ENCODE measurements at regions not wholly inside any gene's neighbourhood (a gene's known extent, or its start where the extent isn't known, plus 50 kb on each side); places are given as distances from the start of the nearest gene placed in this dataset.
"Not testable (repeated sequence)": the region's sequence is repeated elsewhere in the genome, so short reads cannot be mapped to it uniquely, and the experiment has no call there.

GRCh38 chr7:101725921-101726320 is 91.5 kb upstream of the CUX1 start:
- H3K4me2 ChIP-seq = no peak overlapping the region
- H3K27me3 ChIP-seq = no peaks in the 10 kb centered on the region
- WGBS (ENCODE audit: low lambda C conversion rate, missing lambda C conversion rate) = 78% methylated on average over 7 of the region's 7 CpGs
- no peak overlapping the region for H3K4me3 ChIP-seq
- H3K79me2 ChIP-seq = no peaks in the 10 kb centered on the region
- H3K27ac ChIP-seq = no peak overlapping the region
- H4K20me1 ChIP-seq (ENCODE audit: insufficient read depth, poor library complexity, severe bottlenecking) = no peaks in the 10 kb centered on the region
- DNase-seq (ENCODE audit: low spot score) = no peak
- H3K9me3 ChIP-seq (ENCODE audit: low read depth) = no peaks in the 10 kb centered on the region
- peaks cover 18% of the 10 kb centered on the region for H3K4me1 ChIP-seq (ENCODE audit: insufficient read depth)
- TF ChIP-seq CTCF (IDR thresholded peaks at IDR 0.05; ENCODE audit: poor library complexity) (no peak), EZH2phosphoT487 (IDR thresholded peaks at IDR 0.05; ENCODE audit: low read depth, severe bottlenecking, unreplicated experiment) (no peak), EZH2 (IDR thresholded peaks at IDR 0.05; ENCODE audit: borderline replicate concordance) (no peak)
- no peak overlapping the region for H2AFZ ChIP-seq
- no peaks in the 10 kb centered on the region for H3K9me2 ChIP-seq (replicated peaks; ENCODE audit: insufficient read depth)
- H3K36me3 ChIP-seq (replicated peaks; ENCODE audit: insufficient read depth, low read depth) = no peaks in the 10 kb centered on the region

- H3K9me2 ChIP-seq (replicated peaks; ENCODE audit: insufficient read depth) = no peaks in the 10 kb centered on the region
- H2AFZ ChIP-seq = no peak overlapping the region
- no peaks in the 10 kb centered on the region for H3K36me3 ChIP-seq (replicated peaks; ENCODE audit: insufficient read depth, low read depth)
- TF ChIP-seq CTCF (IDR thresholded peaks at IDR 0.05; ENCODE audit: poor library complexity) (no peak), EZH2phosphoT487 (IDR thresholded peaks at IDR 0.05; ENCODE audit: low read depth, severe bottlenecking, unreplicated experiment) (no peak), EZH2 (IDR thresholded peaks at IDR 0.05; ENCODE audit: borderline replicate concordance) (no peak)
- H3K4me3 ChIP-seq = no peak overlapping the region
- peaks cover 14% of the 10 kb centered on the region for H3K4me1 ChIP-seq (ENCODE audit: insufficient read depth)
- WGBS (ENCODE audit: low lambda C conversion rate, missing lambda C conversion rate) = 95% methylated on average over 6 of the region's 6 CpGs
- no peaks in the 10 kb centered on the region for H4K20me1 ChIP-seq (ENCODE audit: insufficient read depth, poor library complexity, severe bottlenecking)
- no peak for DNase-seq (ENCODE audit: low spot score)
- H3K27me3 ChIP-seq = no peaks in the 10 kb centered on the region
- H3K9me3 ChIP-seq (ENCODE audit: low read depth) = no peaks in the 10 kb centered on the region
- no peak overlapping the region for H3K27ac ChIP-seq
- no peaks in the 10 kb centered on the region for H3K79me2 ChIP-seq
- H3K4me2 ChIP-seq = no peak overlapping the region
Measured at GRCh38 chr7:101727184-101727583, 90.2 kb upstream of the CUX1 start.

- H3K27ac ChIP-seq = peak overlapping the region; percentile 91
- H3K4me1 ChIP-seq (ENCODE audit: insufficient read depth) = peaks cover 16% of the 10 kb centered on the region
- no peak overlapping the region for H3K4me2 ChIP-seq
- no peak overlapping the region for H3K4me3 ChIP-seq
- H3K9me2 ChIP-seq (replicated peaks; ENCODE audit: insufficient read depth) = no peaks in the 10 kb centered on the region
- WGBS (ENCODE audit: low lambda C conversion rate, missing lambda C conversion rate) = 74% methylated on average over 10 of the region's 10 CpGs
- H2AFZ ChIP-seq = no peak overlapping the region
- H3K79me2 ChIP-seq = no peaks in the 10 kb centered on the region
- no peaks in the 10 kb centered on the region for H3K9me3 ChIP-seq (ENCODE audit: low read depth)
- H3K36me3 ChIP-seq (replicated peaks; ENCODE audit: insufficient read depth, low read depth) = no peaks in the 10 kb centered on the region
- no peak for DNase-seq (ENCODE audit: low spot score)
- TF ChIP-seq EZH2phosphoT487 (IDR thresholded peaks at IDR 0.05; ENCODE audit: low read depth, severe bottlenecking, unreplicated experiment) (no peak), CTCF (IDR thresholded peaks at IDR 0.05; ENCODE audit: poor library complexity) (no peak), EZH2 (IDR thresholded peaks at IDR 0.05; ENCODE audit: borderline replicate concordance) (no peak)
- no peaks in the 10 kb centered on the region for H3K27me3 ChIP-seq
- H4K20me1 ChIP-seq (ENCODE audit: insufficient read depth, poor library complexity, severe bottlenecking) = no peaks in the 10 kb centered on the region
Measured at GRCh38 chr7:101728128-101728527, 89.3 kb upstream of the CUX1 start.

GRCh38 chr7:101728873-101729240 is 88.6 kb upstream of the CUX1 start:
- not testable (repeated sequence) for H3K79me2 ChIP-seq; H4K20me1 ChIP-seq (ENCODE audit: insufficient read depth, poor library complexity, severe bottlenecking); H3K4me2 ChIP-seq; H3K27me3 ChIP-seq; H3K36me3 ChIP-seq (replicated peaks; ENCODE audit: insufficient read depth, low read depth); DNase-seq (ENCODE audit: low spot score); H2AFZ ChIP-seq; H3K9me2 ChIP-seq (replicated peaks; ENCODE audit: insufficient read depth); H3K4me3 ChIP-seq; H3K9me3 ChIP-seq (ENCODE audit: low read depth)
- peak overlapping the region; percentile 91 for H3K27ac ChIP-seq
- WGBS (ENCODE audit: low lambda C conversion rate, missing lambda C conversion rate) = 70% methylated on average over 6 of the region's 6 CpGs
- H3K4me1 ChIP-seq (ENCODE audit: insufficient read depth) = peaks cover 23% of the 10 kb centered on the region
